WTC11 (cell line): ENCODE measurements at regions not wholly inside any gene's neighbourhood (a gene's known extent, or its start where the extent isn't known, plus 50 kb on each side); places are given as distances from the start of the nearest gene placed in this dataset.

Source experiments
- ATAC-seq: fragments of 200-7000 bp; cut with Tn5 transposase; 2 replicates; pipeline ENCODE4 v1.10.0; 2021; ENCODE audit warnings: mild to moderate bottlenecking, moderate library complexity
- CTCF ChIA-PET: fragments of 300-600 bp; sonication (Branson Sonifier 250); formaldehyde crosslinking; loops from one replicate; lab custom pipeline; 2021; ENCODE audit warnings: antibody characterized with exemption; lab: Charles Lee
- POLR2A ChIA-PET: fragments of 350-600 bp; sonication (Branson Sonifier 250); formaldehyde crosslinking; loops from one replicate; lab custom pipeline; 2021; ENCODE audit warnings: antibody characterized with exemption; lab: Charles Lee
- DNase-seq: peaks from one replicate; pipeline ENCODE4 v3.0.0; 2021; ENCODE audit warnings: low spot score
- H3K27ac Mint-ChIP-seq: 2 replicates; pipeline ENCODE4 v1.8.0; 2021; ENCODE audit warnings: mixed read lengths
- H3K27me3 Mint-ChIP-seq: 2 replicates; pipeline ENCODE4 v1.8.0; 2021; ENCODE audit warnings: low read depth, mild to moderate bottlenecking, moderate library complexity, mixed read lengths
- H3K36me3 Mint-ChIP-seq: 2 replicates; pipeline ENCODE4 v1.8.0; 2021; ENCODE audit warnings: mixed read lengths
- H3K4me1 Mint-ChIP-seq: 2 replicates; pipeline ENCODE4 v1.8.0; 2022; ENCODE audit warnings: mixed read lengths
- H3K4me3 Mint-ChIP-seq: 2 replicates; pipeline ENCODE4 v1.8.0; 2021; ENCODE audit warnings: mild to moderate bottlenecking, moderate library complexity, mixed read lengths
- H3K9me3 Mint-ChIP-seq: 2 replicates; pipeline ENCODE4 v1.8.0; 2021; ENCODE audit warnings: mixed read lengths
- CBFB ChIP-seq: sonication (generic); formaldehyde crosslinking; IDR thresholded peaks from 2 replicates; pipeline ENCODE4 v1.8.1; 2022; ENCODE audit warnings: mild to moderate bottlenecking, low read depth, missing genetic modification reagents
- CTCF ChIP-seq: fragments of 200-600 bp; IDR thresholded peaks from 2 replicates; pipeline ENCODE4 v1.8.0; 2022; ENCODE audit warnings: antibody characterized with exemption
- JAZF1 ChIP-seq: fragments of 250-450 bp; sonication (Bioruptor Pico); IDR thresholded peaks from 2 replicates; pipeline ENCODE4 v1.9.0; 2021; ENCODE audit warnings: moderate library complexity, mild to moderate bottlenecking, inconsistent platforms
- MXD4 ChIP-seq: fragments of 250-450 bp; sonication (Bioruptor Pico); IDR thresholded peaks from 2 replicates; pipeline ENCODE4 v1.8.0; 2021; ENCODE audit warnings: mild to moderate bottlenecking, moderate library complexity, borderline replicate concordance
- NR3C1 ChIP-seq: sonication (generic); formaldehyde crosslinking; conservative IDR thresholded peaks from 2 replicates; pipeline ENCODE4 v1.8.1; 2023; ENCODE audit warnings: low read depth, mild to moderate bottlenecking, missing genetic modification reagents
- PRDM15 ChIP-seq: sonication (generic); formaldehyde crosslinking; IDR thresholded peaks from 2 replicates; pipeline ENCODE4 v1.8.0; 2022; ENCODE audit warnings: missing genetic modification reagents
- TP53 ChIP-seq: sonication (generic); formaldehyde crosslinking; IDR thresholded peaks from 2 replicates; pipeline ENCODE4 v1.8.1; 2023; ENCODE audit warnings: mild to moderate bottlenecking, missing genetic modification reagents
- ZNF121 ChIP-seq: sonication (generic); formaldehyde crosslinking; IDR thresholded peaks from 2 replicates; pipeline ENCODE4 v1.8.0; 2023; ENCODE audit warnings: missing genetic modification reagents
- ZNF416 ChIP-seq: fragments of 250-450 bp; sonication (Bioruptor Pico); IDR thresholded peaks from 2 replicates; pipeline ENCODE4 v1.9.0; 2021; ENCODE audit warnings: mild to moderate bottlenecking, inconsistent platforms
- ZNF532 ChIP-seq: fragments of 250-450 bp; sonication (Bioruptor Pico); IDR thresholded peaks from 2 replicates; pipeline ENCODE4 v1.9.0; 2021; ENCODE audit warnings: mild to moderate bottlenecking, borderline replicate concordance
- TF ChIP-seq, protein P1 (sequence below): sonication (generic); formaldehyde crosslinking; conservative IDR thresholded peaks from 2 replicates; pipeline ENCODE4 v1.8.1; 2023; ENCODE audit warnings: mild to moderate bottlenecking, low read depth, missing genetic modification reagents, moderate library complexity
- TF ChIP-seq, protein P2 (sequence below): sonication (generic); formaldehyde crosslinking; IDR thresholded peaks from 2 replicates; pipeline ENCODE4 v1.8.0; 2023; ENCODE audit warnings: missing genetic modification reagents

- peaks cover 18% of the 10 kb centered on the region for H3K4me1 Mint-ChIP-seq
- H3K4me3 Mint-ChIP-seq, result no peak overlapping the region
- no peaks in the 10 kb centered on the region for H3K9me3 Mint-ChIP-seq
- ChIA-PET POLR2A (no interaction called here), CTCF (no interaction called here)
- TF ChIP-seq ZNF121 (CRISPR knock-in tag), result no peak
- TF ChIP-seq NR3C1 (CRISPR knock-in tag), result no peak
- TF ChIP-seq TP53, result no peak
- TF ChIP-seq ZNF532, result no peak
- TF ChIP-seq, protein P1, sequence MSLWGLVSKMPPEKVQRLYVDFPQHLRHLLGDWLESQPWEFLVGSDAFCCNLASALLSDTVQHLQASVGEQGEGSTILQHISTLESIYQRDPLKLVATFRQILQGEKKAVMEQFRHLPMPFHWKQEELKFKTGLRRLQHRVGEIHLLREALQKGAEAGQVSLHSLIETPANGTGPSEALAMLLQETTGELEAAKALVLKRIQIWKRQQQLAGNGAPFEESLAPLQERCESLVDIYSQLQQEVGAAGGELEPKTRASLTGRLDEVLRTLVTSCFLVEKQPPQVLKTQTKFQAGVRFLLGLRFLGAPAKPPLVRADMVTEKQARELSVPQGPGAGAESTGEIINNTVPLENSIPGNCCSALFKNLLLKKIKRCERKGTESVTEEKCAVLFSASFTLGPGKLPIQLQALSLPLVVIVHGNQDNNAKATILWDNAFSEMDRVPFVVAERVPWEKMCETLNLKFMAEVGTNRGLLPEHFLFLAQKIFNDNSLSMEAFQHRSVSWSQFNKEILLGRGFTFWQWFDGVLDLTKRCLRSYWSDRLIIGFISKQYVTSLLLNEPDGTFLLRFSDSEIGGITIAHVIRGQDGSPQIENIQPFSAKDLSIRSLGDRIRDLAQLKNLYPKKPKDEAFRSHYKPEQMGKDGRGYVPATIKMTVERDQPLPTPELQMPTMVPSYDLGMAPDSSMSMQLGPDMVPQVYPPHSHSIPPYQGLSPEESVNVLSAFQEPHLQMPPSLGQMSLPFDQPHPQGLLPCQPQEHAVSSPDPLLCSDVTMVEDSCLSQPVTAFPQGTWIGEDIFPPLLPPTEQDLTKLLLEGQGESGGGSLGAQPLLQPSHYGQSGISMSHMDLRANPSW (CRISPR knock-in tag), result no peak
- no peak for TF ChIP-seq MXD4 (CRISPR knock-in tag)
- TF ChIP-seq CTCF, result no peak
- TF ChIP-seq, protein P2, sequence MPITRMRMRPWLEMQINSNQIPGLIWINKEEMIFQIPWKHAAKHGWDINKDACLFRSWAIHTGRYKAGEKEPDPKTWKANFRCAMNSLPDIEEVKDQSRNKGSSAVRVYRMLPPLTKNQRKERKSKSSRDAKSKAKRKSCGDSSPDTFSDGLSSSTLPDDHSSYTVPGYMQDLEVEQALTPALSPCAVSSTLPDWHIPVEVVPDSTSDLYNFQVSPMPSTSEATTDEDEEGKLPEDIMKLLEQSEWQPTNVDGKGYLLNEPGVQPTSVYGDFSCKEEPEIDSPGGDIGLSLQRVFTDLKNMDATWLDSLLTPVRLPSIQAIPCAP, result no peak
- TF ChIP-seq JAZF1 (CRISPR knock-in tag), result no peak
- no peak for TF ChIP-seq ZNF416
- no peak for TF ChIP-seq PRDM15 (CRISPR knock-in tag)
- no peak for TF ChIP-seq CBFB
- H3K36me3 Mint-ChIP-seq, result no peaks in the 10 kb centered on the region
- H3K27ac Mint-ChIP-seq, result no peak overlapping the region
- ATAC-seq (peak; percentile 86), DNase-seq (no peak)
- H3K27me3 Mint-ChIP-seq, result peaks cover 35% of the 10 kb centered on the region
Measured at GRCh38 chr7:85630904-85631600, 444.2 kb upstream of the SEMA3D start.
